NCI-H1694 treated with DMSO at 0.1 percent for 48 hours (cell line): ENCODE measurements at regions not wholly inside any gene's neighbourhood (a gene's known extent, or its start where the extent isn't known, plus 50 kb on each side); places are given as distances from the start of the nearest gene placed in this dataset.

Experiments used
- DNase-seq: peaks from one replicate; lab custom pipeline; 2025; lab: John Stamatoyannopoulos, UW

GRCh38 chr6:139923964-139924475 is 549.6 kb upstream of the CITED2 start:
- DNase-seq, result no peak

GRCh38 chr6:139922236-139922635 is 547.8 kb upstream of the CITED2 start:
- no peak for DNase-seq

GRCh38 chr6:139920776-139921100 is 546.3 kb upstream of the CITED2 start:
- DNase-seq, result no peak

GRCh38 chr6:139920027-139920775 is 545.8 kb upstream of the CITED2 start:
- no peak for DNase-seq

- DNase-seq, result no peak
These were observed 544.9 kb upstream of the CITED2 start for GRCh38 chr6:139919107-139920026.

GRCh38 chr6:139917951-139918630 is 543.6 kb upstream of the CITED2 start:
- DNase-seq, result peak; percentile 55

- no peak for DNase-seq
These were observed 540.5 kb upstream of the CITED2 start for GRCh38 chr6:139914910-139915309.

- DNase-seq, result no peak
These were observed 538.4 kb upstream of the CITED2 start for GRCh38 chr6:139912735-139913400.

- no peak for DNase-seq
These were observed 535.5 kb upstream of the CITED2 start for GRCh38 chr6:139909992-139910391.

GRCh38 chr6:139905404-139906052 is 531.1 kb upstream of the CITED2 start:
- DNase-seq, result no peak

GRCh38 chr6:139904568-139904967 is 530.1 kb upstream of the CITED2 start:
- DNase-seq, result no peak

- no peak for DNase-seq
These were observed 529.7 kb upstream of the CITED2 start for GRCh38 chr6:139904158-139904533.

GRCh38 chr6:139903411-139904157 is 529.1 kb upstream of the CITED2 start:
- DNase-seq, result no peak

- DNase-seq, result no peak
These were observed 520.9 kb upstream of the CITED2 start for GRCh38 chr6:139895205-139895793.

GRCh38 chr6:139894271-139894670 is 519.8 kb upstream of the CITED2 start:
- DNase-seq, result no peak

- DNase-seq, result no peak
These were observed 517.0 kb upstream of the CITED2 start for GRCh38 chr6:139891471-139891870.

- no peak for DNase-seq
These were observed 514.3 kb upstream of the CITED2 start for GRCh38 chr6:139888681-139889122.

GRCh38 chr6:139887275-139887674 is 512.8 kb upstream of the CITED2 start:
- no peak for DNase-seq

- no peak for DNase-seq
These were observed 511.9 kb upstream of the CITED2 start for GRCh38 chr6:139886396-139886795.

GRCh38 chr6:139885909-139886308 is 511.5 kb upstream of the CITED2 start:
- no peak for DNase-seq
